ENCODE measurements at regions not wholly inside any gene's neighbourhood (a gene's known extent, or its start where the extent isn't known, plus 50 kb on each side); places are given as distances from the start of the nearest gene placed in this dataset.

- DNase-seq (ENCODE audit: low spot score) = no peak
- no peak overlapping the region for H3K4me3 ChIP-seq (ENCODE audit: low read depth in 1 of 3, low read length in 3 of 3)
- TF ChIP-seq FOXA1 (IDR thresholded peaks at IDR 0.05) (no peak), EGR1 (IDR thresholded peaks at IDR 0.05; ENCODE audit: low read depth in 2 of 2) (no peak), FOXA2 (IDR thresholded peaks at IDR 0.05) (no peak), JUND (IDR thresholded peaks at IDR 0.05) (no peak), MAX (IDR thresholded peaks at IDR 0.05) (no peak), RAD21 (IDR thresholded peaks at IDR 0.05) (no peak), ATF3 (IDR thresholded peaks at IDR 0.05) (no peak), TAF1 (conservative IDR thresholded peaks at IDR 0.05) (no peak), RXRA (IDR thresholded peaks at IDR 0.05) (no peak), HNF4A (conservative IDR thresholded peaks at IDR 0.05) (no peak)
- TF ChIP-seq, protein P1, sequence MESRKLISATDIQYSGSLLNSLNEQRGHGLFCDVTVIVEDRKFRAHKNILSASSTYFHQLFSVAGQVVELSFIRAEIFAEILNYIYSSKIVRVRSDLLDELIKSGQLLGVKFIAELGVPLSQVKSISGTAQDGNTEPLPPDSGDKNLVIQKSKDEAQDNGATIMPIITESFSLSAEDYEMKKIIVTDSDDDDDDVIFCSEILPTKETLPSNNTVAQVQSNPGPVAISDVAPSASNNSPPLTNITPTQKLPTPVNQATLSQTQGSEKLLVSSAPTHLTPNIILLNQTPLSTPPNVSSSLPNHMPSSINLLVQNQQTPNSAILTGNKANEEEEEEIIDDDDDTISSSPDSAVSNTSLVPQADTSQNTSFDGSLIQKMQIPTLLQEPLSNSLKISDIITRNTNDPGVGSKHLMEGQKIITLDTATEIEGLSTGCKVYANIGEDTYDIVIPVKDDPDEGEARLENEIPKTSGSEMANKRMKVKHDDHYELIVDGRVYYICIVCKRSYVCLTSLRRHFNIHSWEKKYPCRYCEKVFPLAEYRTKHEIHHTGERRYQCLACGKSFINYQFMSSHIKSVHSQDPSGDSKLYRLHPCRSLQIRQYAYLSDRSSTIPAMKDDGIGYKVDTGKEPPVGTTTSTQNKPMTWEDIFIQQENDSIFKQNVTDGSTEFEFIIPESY (IDR thresholded peaks at IDR 0.05) = no peak
- H3K9ac ChIP-seq (ENCODE audit: low read depth in 1 of 2, low read length in 2 of 2) = no peak overlapping the region
- no peaks in the 10 kb centered on the region for H3K4me1 ChIP-seq (ENCODE audit: control insufficient read depth in 4 of 4, insufficient read depth in 4 of 4, low read length in 3 of 4)
- no peak overlapping the region for H3K27ac ChIP-seq (ENCODE audit: low read depth in 1 of 2, low read length in 2 of 2)
- H3K9me3 ChIP-seq (ENCODE audit: control insufficient read depth in 4 of 4, low read length in 3 of 4) = no peaks in the 10 kb centered on the region
- H3K36me3 ChIP-seq (ENCODE audit: control insufficient read depth in 4 of 4, insufficient read depth in 3 of 4, low read depth in 1 of 4, low read length in 3 of 4) = no peaks in the 10 kb centered on the region
- no peaks in the 10 kb centered on the region for H3K27me3 ChIP-seq (ENCODE audit: control insufficient read depth in 4 of 4, insufficient read depth in 4 of 4, low read length in 3 of 4)
Observed at GRCh38 chr7:45235905-45236304, 78.3 kb downstream of the RAMP3 start.

DNA sequence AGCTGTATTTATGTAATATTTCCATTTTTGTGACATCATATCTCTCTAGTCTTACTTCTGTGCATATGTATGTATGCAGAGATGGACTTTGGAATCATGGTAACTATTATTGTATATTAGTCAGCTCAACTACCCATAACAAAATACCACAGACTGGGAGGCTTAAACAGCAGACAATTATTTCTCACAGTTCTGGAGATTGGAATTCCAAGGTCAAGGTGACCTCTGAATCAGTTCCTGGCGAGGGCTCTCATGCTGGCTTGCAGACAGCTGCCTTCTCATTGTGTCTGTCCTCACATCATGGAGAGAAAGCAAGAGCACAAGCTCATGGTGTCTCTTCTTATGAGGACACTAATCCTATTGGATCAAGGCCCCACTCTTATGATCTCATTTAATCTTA, 79.1 kb downstream of the RAMP3 start:
- TF ChIP-seq MAX (IDR thresholded peaks at IDR 0.05) (no peak), FOXA1 (IDR thresholded peaks at IDR 0.05) (no peak), ATF3 (IDR thresholded peaks at IDR 0.05) (no peak), RXRA (IDR thresholded peaks at IDR 0.05) (no peak)
- TF ChIP-seq, protein P2, sequence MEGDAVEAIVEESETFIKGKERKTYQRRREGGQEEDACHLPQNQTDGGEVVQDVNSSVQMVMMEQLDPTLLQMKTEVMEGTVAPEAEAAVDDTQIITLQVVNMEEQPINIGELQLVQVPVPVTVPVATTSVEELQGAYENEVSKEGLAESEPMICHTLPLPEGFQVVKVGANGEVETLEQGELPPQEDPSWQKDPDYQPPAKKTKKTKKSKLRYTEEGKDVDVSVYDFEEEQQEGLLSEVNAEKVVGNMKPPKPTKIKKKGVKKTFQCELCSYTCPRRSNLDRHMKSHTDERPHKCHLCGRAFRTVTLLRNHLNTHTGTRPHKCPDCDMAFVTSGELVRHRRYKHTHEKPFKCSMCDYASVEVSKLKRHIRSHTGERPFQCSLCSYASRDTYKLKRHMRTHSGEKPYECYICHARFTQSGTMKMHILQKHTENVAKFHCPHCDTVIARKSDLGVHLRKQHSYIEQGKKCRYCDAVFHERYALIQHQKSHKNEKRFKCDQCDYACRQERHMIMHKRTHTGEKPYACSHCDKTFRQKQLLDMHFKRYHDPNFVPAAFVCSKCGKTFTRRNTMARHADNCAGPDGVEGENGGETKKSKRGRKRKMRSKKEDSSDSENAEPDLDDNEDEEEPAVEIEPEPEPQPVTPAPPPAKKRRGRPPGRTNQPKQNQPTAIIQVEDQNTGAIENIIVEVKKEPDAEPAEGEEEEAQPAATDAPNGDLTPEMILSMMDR (IDR thresholded peaks at IDR 0.05; ENCODE audit: low read depth, low read length, missing input control) = no peak
- Histone ChIP-seq H3K4me3 (ENCODE audit: low read depth in 1 of 3, low read length in 3 of 3) (no peak overlapping the region), H3K36me3 (ENCODE audit: control insufficient read depth in 4 of 4, insufficient read depth in 3 of 4, low read depth in 1 of 4, low read length in 3 of 4) (no peaks in the 10 kb centered on the region), H3K9me3 (ENCODE audit: control insufficient read depth in 4 of 4, low read length in 3 of 4) (no peaks in the 10 kb centered on the region), H3K27ac (ENCODE audit: low read depth in 1 of 2, low read length in 2 of 2) (no peak overlapping the region), H3K9ac (ENCODE audit: low read depth in 1 of 2, low read length in 2 of 2) (no peak overlapping the region), H3K27me3 (ENCODE audit: control insufficient read depth in 4 of 4, insufficient read depth in 4 of 4, low read length in 3 of 4) (peaks cover 0 to under 1% (median 0%) of the 10 kb centered on the region in 4 donors), H3K4me1 (ENCODE audit: control insufficient read depth in 4 of 4, insufficient read depth in 4 of 4, low read length in 3 of 4) (no peaks in the 10 kb centered on the region)
- WGBS = 39% methylated on average over 1 of the region's 1 CpG
- no peak for DNase-seq (ENCODE audit: low spot score)

GRCh38 chr7:45237788-45238461, 80.3 kb downstream of the RAMP3 start:
- Histone ChIP-seq H3K36me3 (ENCODE audit: control insufficient read depth in 4 of 4, insufficient read depth in 3 of 4, low read depth in 1 of 4, low read length in 3 of 4) (no peaks in the 10 kb centered on the region), H3K27me3 (ENCODE audit: control insufficient read depth in 4 of 4, insufficient read depth in 4 of 4, low read length in 3 of 4) (peaks cover 0 to 3% (median 0%) of the 10 kb centered on the region in 4 donors), H3K9me3 (ENCODE audit: control insufficient read depth in 4 of 4, low read length in 3 of 4) (no peaks in the 10 kb centered on the region), H3K4me1 (ENCODE audit: control insufficient read depth in 4 of 4, insufficient read depth in 4 of 4, low read length in 3 of 4) (no peaks in the 10 kb centered on the region), H3K4me3 (ENCODE audit: low read depth in 1 of 3, low read length in 3 of 3) (no peak overlapping the region), H3K27ac (ENCODE audit: low read depth in 1 of 2, low read length in 2 of 2) (no peak overlapping the region), H3K9ac (ENCODE audit: low read depth in 1 of 2, low read length in 2 of 2) (no peak overlapping the region)
- DNase-seq (ENCODE audit: low spot score) = no peak
- WGBS = 66% methylated on average over 13 of the region's 13 CpGs
- no peak for TF ChIP-seq FOXA1 (IDR thresholded peaks at IDR 0.05)
- TF ChIP-seq, protein P2 (IDR thresholded peaks at IDR 0.05; ENCODE audit: low read depth, low read length, missing input control) = no peak
- TF ChIP-seq ATF3 (IDR thresholded peaks at IDR 0.05) = no peak
- no peak for TF ChIP-seq GABPA (IDR thresholded peaks at IDR 0.05 in 1 of 2, conservative IDR thresholded peaks at IDR 0.05 in 1 of 2)
- TF ChIP-seq NR2F2 (IDR thresholded peaks at IDR 0.05) = no peak
- TF ChIP-seq MAX (IDR thresholded peaks at IDR 0.05) = no peak
- no peak for TF ChIP-seq RXRA (IDR thresholded peaks at IDR 0.05)
